ENCODE measurements at regions not wholly inside any gene's neighbourhood (a gene's known extent, or its start where the extent isn't known, plus 50 kb on each side); places are given as distances from the start of the nearest gene placed in this dataset.

DNA sequence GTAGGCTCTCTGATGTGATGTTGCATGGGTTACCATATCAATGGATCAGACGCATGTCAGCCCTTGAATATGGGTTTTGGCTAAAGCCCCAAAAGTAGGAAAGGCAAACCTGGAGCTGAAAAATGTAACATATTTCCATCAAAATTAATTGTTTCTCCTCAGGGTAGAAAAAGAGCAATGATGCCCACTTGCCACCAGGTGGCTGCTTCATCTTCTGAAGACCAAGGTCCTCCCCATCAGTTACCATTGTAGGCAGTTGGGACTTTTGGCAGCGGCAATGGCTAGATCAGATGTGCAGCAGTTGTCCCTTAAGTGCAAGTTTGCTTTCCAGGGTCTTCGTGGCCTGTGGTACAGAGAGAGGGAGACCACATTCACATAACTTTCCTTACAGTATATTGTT, 118.2 kb downstream of the NAF1 start:
- no peak overlapping the region for H3K27ac Mint-ChIP-seq
- DNase-seq (ENCODE audit: low spot score, unreplicated experiment) = no peak
- H3K27me3 Mint-ChIP-seq = peaks cover 16% of the 10 kb centered on the region
- H3K9me3 Mint-ChIP-seq (ENCODE audit: low read depth) = no peaks in the 10 kb centered on the region
- TF ChIP-seq, protein P1, sequence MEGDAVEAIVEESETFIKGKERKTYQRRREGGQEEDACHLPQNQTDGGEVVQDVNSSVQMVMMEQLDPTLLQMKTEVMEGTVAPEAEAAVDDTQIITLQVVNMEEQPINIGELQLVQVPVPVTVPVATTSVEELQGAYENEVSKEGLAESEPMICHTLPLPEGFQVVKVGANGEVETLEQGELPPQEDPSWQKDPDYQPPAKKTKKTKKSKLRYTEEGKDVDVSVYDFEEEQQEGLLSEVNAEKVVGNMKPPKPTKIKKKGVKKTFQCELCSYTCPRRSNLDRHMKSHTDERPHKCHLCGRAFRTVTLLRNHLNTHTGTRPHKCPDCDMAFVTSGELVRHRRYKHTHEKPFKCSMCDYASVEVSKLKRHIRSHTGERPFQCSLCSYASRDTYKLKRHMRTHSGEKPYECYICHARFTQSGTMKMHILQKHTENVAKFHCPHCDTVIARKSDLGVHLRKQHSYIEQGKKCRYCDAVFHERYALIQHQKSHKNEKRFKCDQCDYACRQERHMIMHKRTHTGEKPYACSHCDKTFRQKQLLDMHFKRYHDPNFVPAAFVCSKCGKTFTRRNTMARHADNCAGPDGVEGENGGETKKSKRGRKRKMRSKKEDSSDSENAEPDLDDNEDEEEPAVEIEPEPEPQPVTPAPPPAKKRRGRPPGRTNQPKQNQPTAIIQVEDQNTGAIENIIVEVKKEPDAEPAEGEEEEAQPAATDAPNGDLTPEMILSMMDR (IDR thresholded peaks at IDR 0.05; ENCODE audit: unreplicated experiment) = peak; percentile 56
- H3K36me3 Mint-ChIP-seq (ENCODE audit: insufficient read depth) = no peaks in the 10 kb centered on the region
- H3K4me3 Mint-ChIP-seq (ENCODE audit: low read depth) = no peak overlapping the region
- H3K4me1 Mint-ChIP-seq (ENCODE audit: low read depth) = peaks cover 3% of the 10 kb centered on the region

- TF ChIP-seq, protein P1 (IDR thresholded peaks at IDR 0.05; ENCODE audit: unreplicated experiment) = no peak
- H3K27me3 Mint-ChIP-seq = no peaks in the 10 kb centered on the region
- no peak overlapping the region for H3K4me3 Mint-ChIP-seq (ENCODE audit: low read depth)
- DNase-seq (ENCODE audit: low spot score, unreplicated experiment) = no peak
- H3K4me1 Mint-ChIP-seq (ENCODE audit: low read depth) = no peaks in the 10 kb centered on the region
- no peaks in the 10 kb centered on the region for H3K36me3 Mint-ChIP-seq (ENCODE audit: insufficient read depth)
- peaks cover 4% of the 10 kb centered on the region for H3K9me3 Mint-ChIP-seq (ENCODE audit: low read depth)
- H3K27ac Mint-ChIP-seq = no peak overlapping the region
Measured at GRCh38 chr4:163042306-163042705, 124.4 kb downstream of the NAF1 start.

- H3K27ac Mint-ChIP-seq = no peak overlapping the region
- DNase-seq (ENCODE audit: low spot score, unreplicated experiment) = no peak
- TF ChIP-seq, protein P1 (IDR thresholded peaks at IDR 0.05; ENCODE audit: unreplicated experiment) = no peak
- H3K9me3 Mint-ChIP-seq (ENCODE audit: low read depth) = no peaks in the 10 kb centered on the region
- H3K4me1 Mint-ChIP-seq (ENCODE audit: low read depth) = no peaks in the 10 kb centered on the region
- no peaks in the 10 kb centered on the region for H3K36me3 Mint-ChIP-seq (ENCODE audit: insufficient read depth)
- H3K27me3 Mint-ChIP-seq = no peaks in the 10 kb centered on the region
- no peak overlapping the region for H3K4me3 Mint-ChIP-seq (ENCODE audit: low read depth)
Measured at GRCh38 chr4:163017135-163017534, 149.6 kb downstream of the NAF1 start.

DNA sequence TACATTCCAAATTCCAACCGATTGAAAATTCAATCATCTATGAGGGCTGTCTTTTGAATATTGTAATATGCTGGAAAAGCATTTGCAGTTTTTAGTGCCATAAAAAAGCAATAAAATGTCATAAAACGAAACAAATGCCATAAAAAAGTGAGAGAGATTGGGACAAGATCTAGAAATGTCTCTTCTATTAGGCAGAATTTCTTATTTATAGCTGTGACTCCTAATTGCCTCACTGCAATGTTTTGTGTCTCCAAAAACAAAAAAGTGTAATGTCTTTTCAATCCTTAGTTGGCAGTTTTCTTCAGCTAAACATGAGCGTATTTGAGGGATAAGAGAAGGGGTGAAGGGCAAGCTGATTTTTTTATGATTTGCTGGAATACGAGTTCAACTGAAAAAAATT, 153.9 kb downstream of the NAF1 start:
- Mint-ChIP-seq H3K27ac (no peak overlapping the region), H3K36me3 (ENCODE audit: insufficient read depth) (no peaks in the 10 kb centered on the region), H3K4me3 (ENCODE audit: low read depth) (no peak overlapping the region), H3K27me3 (no peaks in the 10 kb centered on the region), H3K9me3 (ENCODE audit: low read depth) (no peaks in the 10 kb centered on the region), H3K4me1 (ENCODE audit: low read depth) (no peaks in the 10 kb centered on the region)
- TF ChIP-seq, protein P1 (IDR thresholded peaks at IDR 0.05; ENCODE audit: unreplicated experiment) = no peak
- no peak for DNase-seq (ENCODE audit: low spot score, unreplicated experiment)

- TF ChIP-seq, protein P1 (IDR thresholded peaks at IDR 0.05; ENCODE audit: unreplicated experiment) = no peak
- peaks cover 1% of the 10 kb centered on the region for H3K4me1 Mint-ChIP-seq (ENCODE audit: low read depth)
- H3K27ac Mint-ChIP-seq = no peak overlapping the region
- H3K4me3 Mint-ChIP-seq (ENCODE audit: low read depth) = no peak overlapping the region
- no peaks in the 10 kb centered on the region for H3K27me3 Mint-ChIP-seq
- no peak for DNase-seq (ENCODE audit: low spot score, unreplicated experiment)
- no peaks in the 10 kb centered on the region for H3K36me3 Mint-ChIP-seq (ENCODE audit: insufficient read depth)
- peaks cover 24% of the 10 kb centered on the region for H3K9me3 Mint-ChIP-seq (ENCODE audit: low read depth)
Measured at GRCh38 chr4:163003979-163004378, 162.7 kb downstream of the NAF1 start.

Measured in progenitor cell of endocrine pancreas (in vitro differentiated cells).